Endothelial cell of umbilical vein (primary cell): ENCODE measurements at regions not wholly inside any gene's neighbourhood (a gene's known extent, or its start where the extent isn't known, plus 50 kb on each side); places are given as distances from the start of the nearest gene placed in this dataset.

Experiments
- BruUV-seq: library from RNA; stranded (reverse); fragments of 400-500 nt; replicated peaks from 2 replicates; lab custom pipeline; 2021; lab: Mats Ljungman, UMichigan
- CTCF ChIA-PET: fragments of 300-600, 350-600 bp; sonication (Branson Sonifier 250); formaldehyde crosslinking; loops from one replicate; lab custom pipeline; 2021; ENCODE audit warnings: antibody characterized with exemption, inconsistent platforms; lab: Charles Lee
- POLR2A ChIA-PET: fragments of 300-600, 350-600 bp; sonication (Branson Sonifier 250); formaldehyde crosslinking; loops from one replicate; lab custom pipeline; 2021; ENCODE audit warnings: antibody characterized with exemption, inconsistent platforms; lab: Charles Lee
- DNase-seq: peaks from one replicate; pipeline ENCODE4 v3.0.0-alpha.2; 2011; ENCODE audit warnings: low read depth, low spot score
- FAIRE-seq: peaks from 2 replicates; lab custom pipeline; 2011; peaks lifted over from hg19 to GRCh38; lab: Jason Lieb, UNC
- H2AFZ ChIP-seq: 2 replicates; pipeline ENCODE4 v1.6.0; 2012; ENCODE audit warnings: low read depth, low read length, control low read depth, inconsistent platforms
- H3K27ac ChIP-seq: 2 replicates; pipeline ENCODE4 v1.5.1; 2011; ENCODE audit warnings: low read depth, mild to moderate bottlenecking, control low read depth, low read length, moderate library complexity; ENCODE audit not compliant: insufficient read depth
- H3K27me3 ChIP-seq, 2 experiments: 2 replicates each; pipeline versions ENCODE4 v1.6.0 to v1.6.1; 2011; ENCODE audit warnings: low read length in 2 of 2, mixed read lengths in 1 of 2; ENCODE audit not compliant: control insufficient read depth in 2 of 2, insufficient read depth in 2 of 2
- H3K36me3 ChIP-seq, 2 experiments: 2 replicates in 1 of 2; 3 replicates in 1 of 2; pipeline ENCODE4 v1.5.1; 2011; ENCODE audit warnings: low read length in 2 of 2, mild to moderate bottlenecking in 1 of 2, moderate library complexity in 1 of 2; ENCODE audit not compliant: control insufficient read depth in 2 of 2, insufficient read depth in 2 of 2; ENCODE audit errors: extremely low read depth in 1 of 2
- H3K4me1 ChIP-seq: 3 replicates; pipeline ENCODE4 v1.5.1; 2011; ENCODE audit warnings: mild to moderate bottlenecking, low read length; ENCODE audit not compliant: control insufficient read depth, insufficient read depth; ENCODE audit errors: extremely low read depth
- H3K4me2 ChIP-seq: 2 replicates; pipeline ENCODE4 v1.6.1; 2011; ENCODE audit warnings: low read length, control low read depth, mixed read lengths; ENCODE audit not compliant: insufficient read depth
- H3K4me3 ChIP-seq, 3 experiments: fragments of 200-600 bp in 1 of 3; sonication (generic), shearing (Covaris generic) in 1 of 3; replicated peaks in 1 of 3; 2 replicates each; pipeline ENCODE4 v1.5.1; 2011 to 2016; ENCODE audit warnings: control low read depth in 3 of 3, low read length in 3 of 3, mild to moderate bottlenecking in 2 of 3, inconsistent platforms in 1 of 3, low read depth in 1 of 3, moderate library complexity in 1 of 3; ENCODE audit not compliant: insufficient read depth in 1 of 3
- H3K79me2 ChIP-seq: 2 replicates; pipeline ENCODE4 v1.6.0; 2012; ENCODE audit warnings: low read length, inconsistent platforms; ENCODE audit not compliant: control insufficient read depth, insufficient read depth
- H3K9ac ChIP-seq: replicated peaks from 2 replicates; pipeline ENCODE3; 2011; ENCODE audit warnings: low read length, control low read depth; ENCODE audit not compliant: insufficient read depth; ENCODE audit errors: extremely low read depth
- H3K9me1 ChIP-seq: replicated peaks from 3 replicates; pipeline ENCODE4 v1.6.0; 2011; ENCODE audit warnings: mild to moderate bottlenecking, low read length; ENCODE audit not compliant: control insufficient read depth, insufficient read depth; ENCODE audit errors: extremely low read depth
- H3K9me3 ChIP-seq: replicated peaks from 2 replicates; pipeline ENCODE4 v1.5.1; 2012; ENCODE audit warnings: low read length, inconsistent platforms; ENCODE audit not compliant: control insufficient read depth, insufficient read depth
- H4K20me1 ChIP-seq: replicated peaks from 2 replicates; pipeline ENCODE3; 2011; ENCODE audit warnings: mild to moderate bottlenecking, low read length; ENCODE audit not compliant: control insufficient read depth, insufficient read depth; ENCODE audit errors: extremely low read depth
- CTCF ChIP-seq, 2 donors: IDR thresholded peaks; 1 replicate in 1 of 2; 2 replicates in 1 of 2; pipeline ENCODE4 v1.5.1; 2011; ENCODE audit warnings: low read length in 2 of 2, mild to moderate bottlenecking in 2 of 2, moderate library complexity in 2 of 2, control low read depth in 1 of 2, inconsistent platforms in 1 of 2, low read depth in 1 of 2; ENCODE audit not compliant: insufficient read depth in 1 of 2; ENCODE audit errors: extremely low read depth in 1 of 2
- EZH2 ChIP-seq: IDR thresholded peaks from 2 replicates; pipeline ENCODE4 v1.6.1; 2012; ENCODE audit warnings: borderline replicate concordance, low read depth, mild to moderate bottlenecking, moderate library complexity, low read length, inconsistent platforms; ENCODE audit not compliant: severe bottlenecking
- FOS ChIP-seq: IDR thresholded peaks from 2 replicates; pipeline ENCODE4 v1.6.1; 2011; ENCODE audit warnings: mild to moderate bottlenecking, low read length, moderate library complexity, borderline replicate concordance; ENCODE audit not compliant: insufficient read depth
- GATA2 ChIP-seq: IDR thresholded peaks from 2 replicates; pipeline ENCODE4 v1.7.0; 2011; ENCODE audit warnings: low read depth, mild to moderate bottlenecking, moderate library complexity, mixed read lengths, low read length; ENCODE audit not compliant: insufficient read length, insufficient read depth
- JUN ChIP-seq: IDR thresholded peaks from 2 replicates; pipeline ENCODE4 v1.6.1; 2011; ENCODE audit warnings: borderline replicate concordance, low read depth; ENCODE audit not compliant: insufficient read length, insufficient read depth
- MYC ChIP-seq: IDR thresholded peaks from one replicate; pipeline ENCODE4 v1.6.1; 2011; ENCODE audit warnings: mild to moderate bottlenecking, low read depth, low read length
- POLR2A ChIP-seq: IDR thresholded peaks from 2 replicates; pipeline ENCODE4 v1.6.1; 2012; ENCODE audit warnings: low read depth, mild to moderate bottlenecking, control low read depth, low read length
- POLR2AphosphoS5 ChIP-seq: IDR thresholded peaks from 2 replicates; pipeline ENCODE4 v1.6.1; 2012; ENCODE audit warnings: low read depth, mild to moderate bottlenecking, control low read depth, low read length, moderate library complexity; ENCODE audit not compliant: insufficient read depth
- dilution Hi-C: fragments of 300-500 bp; cut with MboI; formaldehyde crosslinking; loops from one replicate; pipeline ENCODE4 v1.15.0; 2019; ENCODE audit warnings: low sequenced_read_pairs; ENCODE audit not compliant: extremely low pct_ligation_motif_present
- intact Hi-C: fragments of 100-400 bp; cut with micrococcal nuclease; formaldehyde crosslinking; loops from one replicate; pipeline ENCODE4 v1.10.0; 2022
- TF ChIP-seq, protein P1 (sequence below): IDR thresholded peaks from 2 replicates; pipeline ENCODE4 v1.6.1; 2011; ENCODE audit not compliant: insufficient read depth, insufficient read length

DNA sequence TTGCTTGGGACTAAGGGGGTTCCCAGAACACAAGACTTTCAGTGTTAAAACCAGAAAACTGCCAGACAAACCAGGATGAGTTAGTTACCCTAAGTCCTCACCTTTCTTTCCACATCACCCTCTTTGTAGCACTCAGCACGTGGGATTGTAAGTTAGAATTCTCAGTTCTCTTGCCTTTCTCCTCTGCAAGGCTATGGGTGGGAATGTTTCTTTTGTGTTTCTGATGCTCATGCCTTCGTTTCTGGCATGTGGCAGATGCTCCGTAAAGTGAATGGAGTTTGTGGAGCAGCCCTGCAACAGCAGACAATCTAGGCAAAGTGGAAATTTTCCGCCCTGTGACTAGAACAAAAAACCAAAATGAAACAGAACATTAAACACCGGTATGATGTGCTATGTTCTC, 64.7 kb upstream of the SPP1 start:
- dilution Hi-C loops = no loop called here
- no TSS peak for BruUV-seq
- no peaks in the 10 kb centered on the region for H3K9me3 ChIP-seq
- ChIA-PET POLR2A (no interaction called here), CTCF (no interaction called here)
- no peaks in the 10 kb centered on the region for H3K27me3 ChIP-seq
- no peak overlapping the region for H2AFZ ChIP-seq
- DNase-seq = no peak
- no peaks in the 10 kb centered on the region for H3K4me1 ChIP-seq
- H4K20me1 ChIP-seq = no peaks in the 10 kb centered on the region
- no peak for FAIRE-seq
- no peaks in the 10 kb centered on the region for H3K36me3 ChIP-seq
- no peaks in the 10 kb centered on the region for H3K79me2 ChIP-seq
- no peak overlapping the region for H3K4me3 ChIP-seq
- no peaks in the 10 kb centered on the region for H3K9me1 ChIP-seq
- TF ChIP-seq GATA2 = no peak
- TF ChIP-seq MYC = no peak
- no peak for TF ChIP-seq FOS
- TF ChIP-seq POLR2AphosphoS5 = no peak
- TF ChIP-seq JUN = no peak
- TF ChIP-seq POLR2A = no peak
- TF ChIP-seq, protein P1, sequence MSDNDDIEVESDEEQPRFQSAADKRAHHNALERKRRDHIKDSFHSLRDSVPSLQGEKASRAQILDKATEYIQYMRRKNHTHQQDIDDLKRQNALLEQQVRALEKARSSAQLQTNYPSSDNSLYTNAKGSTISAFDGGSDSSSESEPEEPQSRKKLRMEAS = no peak
- no peak for TF ChIP-seq EZH2
- TF ChIP-seq CTCF (IDR thresholded peaks at IDR 0.05; ENCODE audit: extremely low read depth in 1 of 2, insufficient read depth in 1 of 2, low read depth in 1 of 2, low read length in 2 of 2) = no peak
- H3K27ac ChIP-seq = no peak overlapping the region
- no peak overlapping the region for H3K9ac ChIP-seq
- no peak overlapping the region for H3K4me2 ChIP-seq
- intact Hi-C loops = no loop called here
